ENCODE measurements at regions not wholly inside any gene's neighbourhood (a gene's known extent, or its start where the extent isn't known, plus 50 kb on each side); places are given as distances from the start of the nearest gene placed in this dataset.

- no peaks in the 10 kb centered on the region for H3K27me3 ChIP-seq (replicated peaks in 2 of 5; ENCODE audit: control insufficient read depth in 4 of 5, insufficient read depth in 5 of 5, low read length in 4 of 5)
- no peak overlapping the region for H3K27ac ChIP-seq (ENCODE audit: insufficient read depth in 1 of 2, low read depth in 1 of 2, low read length in 2 of 2, poor library complexity in 1 of 2, severe bottlenecking in 2 of 2)
- no peaks in the 10 kb centered on the region for H3K36me3 ChIP-seq (ENCODE audit: control insufficient read depth in 4 of 4, insufficient read depth in 4 of 4, low read length in 3 of 4)
- DNase-seq = no peak
- H3K4me3 ChIP-seq (ENCODE audit: control insufficient read depth in 1 of 7, extremely low read depth in 1 of 7, insufficient read depth in 4 of 7, low read depth in 2 of 7, low read length in 6 of 7) = no peak overlapping the region
- no peaks in the 10 kb centered on the region for H3K9me3 ChIP-seq (ENCODE audit: control extremely low read depth in 1 of 5, control insufficient read depth in 4 of 5, insufficient read depth in 2 of 5, low read depth in 1 of 5, low read length in 4 of 5)
- no peaks in the 10 kb centered on the region for H3K4me1 ChIP-seq (ENCODE audit: control extremely low read depth in 1 of 4, control insufficient read depth in 4 of 4, insufficient read depth in 4 of 4, low read length in 3 of 4)
- CTCF ChIA-PET = no interaction called here
- 90% methylated on average over 3 of the region's 6 CpGs for WGBS (ENCODE audit: insufficient coverage)
- POLR2A ChIA-PET = no interaction called here
These were observed 432.4 kb upstream of the LUZP2 start for GRCh38 chr11:24064309-24064903.

- POLR2A ChIA-PET = no interaction called here
- no peaks in the 10 kb centered on the region for H3K4me1 ChIP-seq (ENCODE audit: control extremely low read depth in 1 of 4, control insufficient read depth in 4 of 4, insufficient read depth in 4 of 4, low read length in 3 of 4)
- no peak overlapping the region for H3K4me3 ChIP-seq (ENCODE audit: control insufficient read depth in 1 of 7, extremely low read depth in 1 of 7, insufficient read depth in 4 of 7, low read depth in 2 of 7, low read length in 6 of 7)
- no peaks in the 10 kb centered on the region for H3K36me3 ChIP-seq (ENCODE audit: control insufficient read depth in 4 of 4, insufficient read depth in 4 of 4, low read length in 3 of 4)
- H3K27me3 ChIP-seq (replicated peaks in 2 of 5; ENCODE audit: control insufficient read depth in 4 of 5, insufficient read depth in 5 of 5, low read length in 4 of 5) = no peaks in the 10 kb centered on the region
- WGBS (ENCODE audit: insufficient coverage) = no CpG with 5 or more reads among the region's 2 CpGs
- CTCF ChIA-PET = no interaction called here
- no peak for DNase-seq
- H3K27ac ChIP-seq (ENCODE audit: insufficient read depth in 1 of 2, low read depth in 1 of 2, low read length in 2 of 2, poor library complexity in 1 of 2, severe bottlenecking in 2 of 2) = no peak overlapping the region
- no peaks in the 10 kb centered on the region for H3K9me3 ChIP-seq (ENCODE audit: control extremely low read depth in 1 of 5, control insufficient read depth in 4 of 5, insufficient read depth in 2 of 5, low read depth in 1 of 5, low read length in 4 of 5)
These were observed 428.7 kb upstream of the LUZP2 start for GRCh38 chr11:24068197-24068596.

GRCh38 chr11:24070435-24070834, 426.4 kb upstream of the LUZP2 start:
- Histone ChIP-seq H3K36me3 (ENCODE audit: control insufficient read depth in 4 of 4, insufficient read depth in 4 of 4, low read length in 3 of 4) (no peaks in the 10 kb centered on the region), H3K4me3 (ENCODE audit: control insufficient read depth in 1 of 7, extremely low read depth in 1 of 7, insufficient read depth in 4 of 7, low read depth in 2 of 7, low read length in 6 of 7) (no peak overlapping the region), H3K27me3 (replicated peaks in 2 of 5; ENCODE audit: control insufficient read depth in 4 of 5, insufficient read depth in 5 of 5, low read length in 4 of 5) (no peaks in the 10 kb centered on the region), H3K4me1 (ENCODE audit: control extremely low read depth in 1 of 4, control insufficient read depth in 4 of 4, insufficient read depth in 4 of 4, low read length in 3 of 4) (no peaks in the 10 kb centered on the region), H3K27ac (ENCODE audit: insufficient read depth in 1 of 2, low read depth in 1 of 2, low read length in 2 of 2, poor library complexity in 1 of 2, severe bottlenecking in 2 of 2) (no peak overlapping the region), H3K9me3 (ENCODE audit: control extremely low read depth in 1 of 5, control insufficient read depth in 4 of 5, insufficient read depth in 2 of 5, low read depth in 1 of 5, low read length in 4 of 5) (no peaks in the 10 kb centered on the region)
- ChIA-PET POLR2A (no interaction called here), CTCF (no interaction called here)
- 100% methylated on average over 1 of the region's 3 CpGs for WGBS (ENCODE audit: insufficient coverage)
- DNase-seq = no peak

GRCh38 chr11:24078018-24078417, 418.8 kb upstream of the LUZP2 start:
- H3K9me3 ChIP-seq (ENCODE audit: control extremely low read depth in 1 of 5, control insufficient read depth in 4 of 5, insufficient read depth in 2 of 5, low read depth in 1 of 5, low read length in 4 of 5) = no peaks in the 10 kb centered on the region
- H3K27ac ChIP-seq (ENCODE audit: insufficient read depth in 1 of 2, low read depth in 1 of 2, low read length in 2 of 2, poor library complexity in 1 of 2, severe bottlenecking in 2 of 2) = no peak overlapping the region
- no peaks in the 10 kb centered on the region for H3K4me1 ChIP-seq (ENCODE audit: control extremely low read depth in 1 of 4, control insufficient read depth in 4 of 4, insufficient read depth in 4 of 4, low read length in 3 of 4)
- CTCF ChIA-PET = no interaction called here
- H3K36me3 ChIP-seq (ENCODE audit: control insufficient read depth in 4 of 4, insufficient read depth in 4 of 4, low read length in 3 of 4) = no peaks in the 10 kb centered on the region
- WGBS (ENCODE audit: insufficient coverage) = no CpG with 5 or more reads among the region's 3 CpGs
- no peak overlapping the region for H3K4me3 ChIP-seq (ENCODE audit: control insufficient read depth in 1 of 7, extremely low read depth in 1 of 7, insufficient read depth in 4 of 7, low read depth in 2 of 7, low read length in 6 of 7)
- POLR2A ChIA-PET = no interaction called here
- DNase-seq = no peak
- no peaks in the 10 kb centered on the region for H3K27me3 ChIP-seq (replicated peaks in 2 of 5; ENCODE audit: control insufficient read depth in 4 of 5, insufficient read depth in 5 of 5, low read length in 4 of 5)

- H3K4me1 ChIP-seq (ENCODE audit: control extremely low read depth in 1 of 4, control insufficient read depth in 4 of 4, insufficient read depth in 4 of 4, low read length in 3 of 4) = no peaks in the 10 kb centered on the region
- no peaks in the 10 kb centered on the region for H3K27me3 ChIP-seq (replicated peaks in 2 of 5; ENCODE audit: control insufficient read depth in 4 of 5, insufficient read depth in 5 of 5, low read length in 4 of 5)
- no CpG with 5 or more reads among the region's 1 CpG for WGBS (ENCODE audit: insufficient coverage)
- CTCF ChIA-PET = no interaction called here
- DNase-seq = no peak
- no peak overlapping the region for H3K27ac ChIP-seq (ENCODE audit: insufficient read depth in 1 of 2, low read depth in 1 of 2, low read length in 2 of 2, poor library complexity in 1 of 2, severe bottlenecking in 2 of 2)
- H3K4me3 ChIP-seq (ENCODE audit: control insufficient read depth in 1 of 7, extremely low read depth in 1 of 7, insufficient read depth in 4 of 7, low read depth in 2 of 7, low read length in 6 of 7) = no peak overlapping the region
- H3K36me3 ChIP-seq (ENCODE audit: control insufficient read depth in 4 of 4, insufficient read depth in 4 of 4, low read length in 3 of 4) = no peaks in the 10 kb centered on the region
- H3K9me3 ChIP-seq (ENCODE audit: control extremely low read depth in 1 of 5, control insufficient read depth in 4 of 5, insufficient read depth in 2 of 5, low read depth in 1 of 5, low read length in 4 of 5) = no peaks in the 10 kb centered on the region
- POLR2A ChIA-PET = no interaction called here
These were observed 414.6 kb upstream of the LUZP2 start for GRCh38 chr11:24082241-24082640.

GRCh38 chr11:24082860-24083259, 414.0 kb upstream of the LUZP2 start:
- CTCF ChIA-PET = no interaction called here
- Histone ChIP-seq H3K4me1 (ENCODE audit: control extremely low read depth in 1 of 4, control insufficient read depth in 4 of 4, insufficient read depth in 4 of 4, low read length in 3 of 4) (no peaks in the 10 kb centered on the region), H3K4me3 (ENCODE audit: control insufficient read depth in 1 of 7, extremely low read depth in 1 of 7, insufficient read depth in 4 of 7, low read depth in 2 of 7, low read length in 6 of 7) (no peak overlapping the region), H3K27me3 (replicated peaks in 2 of 5; ENCODE audit: control insufficient read depth in 4 of 5, insufficient read depth in 5 of 5, low read length in 4 of 5) (no peaks in the 10 kb centered on the region), H3K36me3 (ENCODE audit: control insufficient read depth in 4 of 4, insufficient read depth in 4 of 4, low read length in 3 of 4) (no peaks in the 10 kb centered on the region), H3K27ac (ENCODE audit: insufficient read depth in 1 of 2, low read depth in 1 of 2, low read length in 2 of 2, poor library complexity in 1 of 2, severe bottlenecking in 2 of 2) (no peak overlapping the region), H3K9me3 (ENCODE audit: control extremely low read depth in 1 of 5, control insufficient read depth in 4 of 5, insufficient read depth in 2 of 5, low read depth in 1 of 5, low read length in 4 of 5) (no peaks in the 10 kb centered on the region)
- WGBS (ENCODE audit: insufficient coverage) = 88% methylated on average over 1 of the region's 1 CpG
- no peak for DNase-seq
- POLR2A ChIA-PET = no interaction called here

- Histone ChIP-seq H3K27me3 (replicated peaks in 2 of 5; ENCODE audit: control insufficient read depth in 4 of 5, insufficient read depth in 5 of 5, low read length in 4 of 5) (no peaks in the 10 kb centered on the region), H3K4me3 (ENCODE audit: control insufficient read depth in 1 of 7, extremely low read depth in 1 of 7, insufficient read depth in 4 of 7, low read depth in 2 of 7, low read length in 6 of 7) (no peak overlapping the region), H3K27ac (ENCODE audit: insufficient read depth in 1 of 2, low read depth in 1 of 2, low read length in 2 of 2, poor library complexity in 1 of 2, severe bottlenecking in 2 of 2) (no peak overlapping the region), H3K4me1 (ENCODE audit: control extremely low read depth in 1 of 4, control insufficient read depth in 4 of 4, insufficient read depth in 4 of 4, low read length in 3 of 4) (no peaks in the 10 kb centered on the region), H3K36me3 (ENCODE audit: control insufficient read depth in 4 of 4, insufficient read depth in 4 of 4, low read length in 3 of 4) (no peaks in the 10 kb centered on the region), H3K9me3 (ENCODE audit: control extremely low read depth in 1 of 5, control insufficient read depth in 4 of 5, insufficient read depth in 2 of 5, low read depth in 1 of 5, low read length in 4 of 5) (no peaks in the 10 kb centered on the region)
- 83% methylated on average over 1 of the region's 1 CpG for WGBS (ENCODE audit: insufficient coverage)
- ChIA-PET POLR2A (no interaction called here), CTCF (no interaction called here)
- no peak for DNase-seq
These were observed 411.9 kb upstream of the LUZP2 start for GRCh38 chr11:24084956-24085355.
